NCI-H1092 (cell line): ENCODE measurements at regions not wholly inside any gene's neighbourhood (a gene's known extent, or its start where the extent isn't known, plus 50 kb on each side); places are given as distances from the start of the nearest gene placed in this dataset.

Source experiments
- DNase-seq: peaks from one replicate; lab custom pipeline; 2025; lab: John Stamatoyannopoulos, UW

GRCh38 chr2:5236249-5236648 is 455.9 kb upstream of the SOX11 start:
- DNase-seq: no peak

DNA sequence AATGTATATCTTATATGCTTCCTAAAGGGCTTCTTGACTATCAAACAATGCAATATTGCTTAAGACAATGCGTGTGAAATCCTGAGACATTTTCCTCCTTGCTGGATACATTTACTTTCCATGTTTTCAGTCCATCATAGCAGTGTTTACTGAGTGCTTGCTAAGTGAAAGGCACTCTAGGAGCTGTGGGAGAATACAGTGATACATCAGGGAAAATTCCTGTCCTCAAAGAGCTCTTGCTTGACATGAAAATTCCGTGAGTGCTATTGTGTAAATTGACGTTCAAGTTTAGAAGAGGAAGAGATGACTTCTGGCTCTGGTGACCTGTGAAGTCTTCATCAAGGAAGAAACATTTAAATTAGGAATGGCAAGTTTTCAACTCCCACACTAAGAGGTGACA is 449.4 kb upstream of the SOX11 start:
- DNase-seq: no peak

DNA sequence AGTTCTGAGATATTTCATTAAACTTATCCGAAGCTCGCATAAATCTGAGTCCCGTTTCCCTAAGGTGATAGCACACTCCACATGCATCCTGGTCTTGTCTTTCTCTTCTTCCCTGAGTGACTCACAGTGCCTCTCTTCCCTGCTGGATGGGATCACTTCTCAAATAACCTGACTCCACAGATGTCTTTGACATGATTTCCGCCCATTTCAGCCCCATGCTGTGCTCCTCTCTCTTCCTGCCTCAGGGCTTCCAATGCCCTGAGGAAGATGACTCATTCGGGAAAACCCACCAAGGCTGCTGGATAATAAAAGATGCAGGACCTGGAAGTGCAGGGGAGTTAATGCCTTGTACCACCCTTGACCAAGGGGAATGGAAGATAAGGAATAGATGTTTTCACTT is 441.7 kb upstream of the SOX11 start:
- no peak for DNase-seq

- DNase-seq: no peak
Measured at GRCh38 chr2:5253263-5253662, 438.9 kb upstream of the SOX11 start.

DNA sequence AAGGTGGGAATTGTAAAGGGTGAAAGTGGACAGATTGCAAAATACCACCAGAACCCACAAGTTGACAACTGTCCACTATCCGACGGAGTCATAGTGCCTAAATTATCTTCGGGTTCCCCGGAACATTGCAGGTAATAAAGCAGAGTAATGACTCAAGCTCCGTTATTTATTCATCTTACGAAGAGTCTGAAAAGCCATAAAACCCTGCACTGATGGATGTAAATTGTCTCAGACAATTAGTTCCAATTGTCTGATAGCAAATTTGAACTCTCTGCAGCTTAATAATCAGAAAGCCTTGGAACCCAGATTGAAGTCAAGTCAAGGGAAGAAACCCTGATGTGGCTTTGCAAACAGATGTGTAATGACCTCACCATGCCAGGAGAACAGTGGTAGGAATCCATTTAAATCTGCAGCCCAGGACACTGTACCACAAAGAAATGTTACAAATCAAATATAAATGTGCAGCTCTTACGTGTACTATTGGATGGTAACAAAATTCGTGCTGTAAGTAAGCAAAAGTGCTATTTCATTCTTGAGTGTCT is 437.3 kb upstream of the SOX11 start:
- no peak for DNase-seq

GRCh38 chr2:5263291-5263690 is 428.9 kb upstream of the SOX11 start:
- no peak for DNase-seq

DNA sequence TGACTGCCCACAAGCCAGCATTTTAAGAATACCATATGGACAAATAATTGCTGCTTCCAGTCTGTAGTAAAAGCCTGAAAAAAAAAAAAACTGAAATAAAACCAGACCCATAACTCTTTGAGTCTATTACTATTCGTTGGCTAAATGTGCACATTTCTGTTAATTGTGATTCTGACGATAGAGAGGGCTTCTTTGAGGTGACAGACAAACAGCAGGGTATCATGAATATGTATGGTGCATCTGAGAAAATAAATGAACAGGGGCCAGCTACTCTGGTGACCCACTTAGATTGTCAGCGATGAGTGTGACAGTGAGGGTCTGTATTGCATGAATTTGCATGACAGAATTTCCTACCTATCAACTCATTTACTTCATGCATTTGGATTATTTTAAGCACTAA is 427.8 kb upstream of the SOX11 start:
- DNase-seq: no peak

GRCh38 chr2:5285061-5285460 is 407.1 kb upstream of the SOX11 start:
- no peak for DNase-seq

GRCh38 chr2:5285872-5286769 is 406.1 kb upstream of the SOX11 start:
- DNase-seq: no peak

DNA sequence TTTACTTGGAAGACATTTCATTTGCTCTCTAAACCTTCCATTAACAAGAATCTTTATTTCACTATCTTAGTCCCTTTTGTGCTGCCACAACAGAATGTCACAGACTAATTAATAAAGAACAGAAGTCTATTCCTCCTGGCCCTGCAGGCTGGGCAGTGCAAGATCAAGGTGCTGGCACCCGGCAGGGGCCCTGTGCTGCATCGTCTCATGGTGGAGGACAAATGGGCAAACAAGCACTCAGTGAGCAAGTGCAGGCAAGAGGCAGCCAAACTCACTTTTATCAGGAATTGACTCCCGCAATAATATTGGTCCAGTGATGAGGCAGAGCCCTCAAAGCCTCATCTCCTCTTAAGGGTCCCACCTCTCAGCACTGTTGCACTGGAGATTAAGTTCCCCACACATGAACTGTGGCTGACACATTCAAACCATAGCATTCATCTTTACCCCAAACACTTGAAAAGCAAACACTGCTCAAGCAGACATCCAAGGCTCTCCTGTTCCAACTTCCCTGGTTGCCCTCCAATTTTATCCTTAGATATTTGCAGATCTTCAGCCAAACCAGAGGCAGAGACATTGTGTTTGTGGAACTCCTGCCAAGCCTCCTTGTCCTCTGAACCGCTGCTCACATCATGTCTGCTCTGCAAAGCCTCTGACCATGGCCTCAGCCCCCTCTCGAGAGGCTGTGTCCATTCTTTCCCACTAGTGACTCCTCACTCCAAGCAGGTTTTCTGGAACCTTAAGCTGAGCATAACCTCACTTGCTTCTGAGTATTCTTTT is 404.4 kb upstream of the SOX11 start:
- DNase-seq: no peak

GRCh38 chr2:5290900-5291546 is 401.2 kb upstream of the SOX11 start:
- no peak for DNase-seq

- DNase-seq: no peak
Measured at GRCh38 chr2:5304640-5305039, 387.5 kb upstream of the SOX11 start.

GRCh38 chr2:5315041-5315440 is 377.1 kb upstream of the SOX11 start:
- peak; percentile 8 for DNase-seq

DNA sequence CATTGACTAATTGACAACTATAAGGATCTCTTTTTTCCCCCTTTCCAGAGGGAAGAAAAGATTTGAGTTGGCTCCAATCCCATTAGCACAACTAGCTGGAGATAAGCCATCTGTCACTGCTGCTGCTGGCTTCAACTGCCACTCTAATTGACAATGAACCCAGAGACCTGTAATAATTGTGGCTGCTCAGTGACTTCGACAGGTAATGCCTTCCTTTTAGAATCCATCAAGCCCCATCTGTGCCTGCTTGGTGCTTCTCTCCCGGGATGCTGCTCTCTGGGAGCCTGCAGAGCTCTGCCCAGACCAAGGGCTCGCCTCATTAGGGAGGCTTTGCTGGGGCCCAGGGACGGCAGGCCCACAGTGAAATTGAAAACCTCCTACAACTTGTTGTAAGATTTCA is 376.7 kb upstream of the SOX11 start:
- DNase-seq: peak; percentile 32

- DNase-seq: no peak
Measured at GRCh38 chr2:5316001-5316490, 376.1 kb upstream of the SOX11 start.

GRCh38 chr2:5319493-5319892 is 372.7 kb upstream of the SOX11 start:
- DNase-seq: no peak

GRCh38 chr2:5322396-5322795 is 369.8 kb upstream of the SOX11 start:
- no peak for DNase-seq

DNA sequence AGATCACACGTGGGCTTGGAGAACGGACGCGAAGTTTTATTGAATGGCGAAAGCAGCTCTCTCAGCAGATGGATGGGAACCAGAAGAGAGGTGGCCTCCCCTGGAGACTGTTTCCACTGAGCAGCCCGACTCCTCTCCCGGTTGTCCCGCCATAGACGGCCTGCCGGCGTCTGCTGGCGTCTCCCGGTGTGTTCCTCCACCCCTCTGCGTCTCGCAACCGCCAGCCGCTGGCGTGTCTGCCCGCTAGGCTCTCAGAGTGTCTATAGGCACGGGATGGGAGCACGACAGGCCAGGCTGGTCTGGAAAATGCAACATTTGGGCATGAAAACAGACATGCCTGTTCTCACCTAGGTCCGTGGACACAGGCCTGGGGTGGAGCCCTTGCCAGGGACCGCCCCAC is 366.7 kb upstream of the SOX11 start:
- DNase-seq: no peak

- DNase-seq: no peak
Measured at GRCh38 chr2:5328826-5329225, 363.4 kb upstream of the SOX11 start.

- no peak for DNase-seq
Measured at GRCh38 chr2:5329763-5330162, 362.4 kb upstream of the SOX11 start.

DNA sequence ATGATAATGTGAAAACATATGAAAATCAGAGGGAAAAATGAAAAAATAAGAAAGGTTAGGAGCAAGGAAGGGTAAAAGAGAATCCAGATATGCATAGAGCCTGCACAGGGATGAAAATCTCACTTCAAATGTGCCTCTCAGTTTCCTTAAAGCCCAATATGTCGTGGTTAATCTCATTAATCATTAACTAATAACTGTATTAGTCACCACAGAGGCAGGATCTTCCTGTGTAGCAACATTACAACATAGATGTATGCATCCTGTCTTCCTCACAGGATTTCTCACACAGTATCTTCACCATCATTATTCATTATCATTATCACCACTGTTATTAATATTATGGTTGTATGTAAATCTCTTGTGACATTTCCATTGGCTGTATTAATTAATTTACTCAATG is 361.2 kb upstream of the SOX11 start:
- no peak for DNase-seq

GRCh38 chr2:5332925-5333324 is 359.3 kb upstream of the SOX11 start:
- no peak for DNase-seq
